KOPT-K1 (cell line): ENCODE measurements at regions not wholly inside any gene's neighbourhood (a gene's known extent, or its start where the extent isn't known, plus 50 kb on each side); places are given as distances from the start of the nearest gene placed in this dataset.
"Not testable (repeated sequence)": the region's sequence is repeated elsewhere in the genome, so short reads cannot be mapped to it uniquely, and the experiment has no call there.

Experiments used
- H3K27ac ChIP-seq: fragments of 200-600 bp; sonication (generic); 2 replicates; pipeline ENCODE4 v1.5.1; 2016; ENCODE audit warnings: antibody characterized with exemption, mild to moderate bottlenecking, low read depth, low read length; ENCODE audit not compliant: poor library complexity, severe bottlenecking
- H3K36me3 ChIP-seq: fragments of 200-600 bp; sonication (generic); 2 replicates; pipeline ENCODE4 v1.5.1; 2017; ENCODE audit warnings: antibody characterized with exemption, mild to moderate bottlenecking, low read length, moderate library complexity; ENCODE audit not compliant: insufficient read depth
- H3K9me3 ChIP-seq: fragments of 200-600 bp; sonication (generic); 2 replicates; pipeline ENCODE4 v1.5.1; 2017; ENCODE audit warnings: antibody characterized with exemption, low read length, mild to moderate bottlenecking; ENCODE audit not compliant: insufficient read depth, poor library complexity, severe bottlenecking

GRCh38 chrX:88135735-88136134 is 611.3 kb upstream of the CPXCR1 start:
- no peaks in the 10 kb centered on the region for H3K9me3 ChIP-seq
- H3K36me3 ChIP-seq, result no peaks in the 10 kb centered on the region
- H3K27ac ChIP-seq, result no peak overlapping the region

DNA sequence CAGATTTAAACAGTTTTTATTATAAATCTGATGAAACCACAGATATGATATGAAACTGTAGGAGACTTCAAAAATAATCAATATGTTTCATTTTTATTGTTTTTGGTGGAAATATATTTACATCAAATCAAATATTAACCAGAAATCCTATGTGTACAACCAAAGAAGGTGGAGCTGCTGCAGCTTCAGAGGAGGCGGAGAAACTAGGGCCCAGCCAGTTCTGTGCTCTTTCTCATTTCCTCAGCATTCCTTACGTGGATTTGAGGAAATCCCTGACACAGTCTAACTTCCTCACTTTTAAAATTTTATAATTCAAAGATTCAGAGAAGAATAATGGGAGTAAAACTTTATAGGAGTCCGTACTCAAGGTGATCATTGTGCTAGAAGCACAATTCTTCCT is 610.7 kb upstream of the CPXCR1 start:
- Histone ChIP-seq H3K9me3 (no peaks in the 10 kb centered on the region), H3K27ac (no peak overlapping the region), H3K36me3 (no peaks in the 10 kb centered on the region)

GRCh38 chrX:88146577-88146976 is 600.4 kb upstream of the CPXCR1 start:
- no peaks in the 10 kb centered on the region for H3K9me3 ChIP-seq
- no peaks in the 10 kb centered on the region for H3K36me3 ChIP-seq

GRCh38 chrX:88170553-88170952 is 576.5 kb upstream of the CPXCR1 start:
- Histone ChIP-seq H3K9me3 (no peaks in the 10 kb centered on the region), H3K27ac (no peak overlapping the region), H3K36me3 (no peaks in the 10 kb centered on the region)

More at GRCh38 chrX:88146577-88146976, 600.4 kb upstream of the CPXCR1 start:
- H3K27ac ChIP-seq, result no peak overlapping the region

GRCh38 chrX:88173932-88174440 is 573.0 kb upstream of the CPXCR1 start:
- H3K36me3 ChIP-seq, H3K27ac ChIP-seq, H3K9me3 ChIP-seq: not testable (repeated sequence)

DNA sequence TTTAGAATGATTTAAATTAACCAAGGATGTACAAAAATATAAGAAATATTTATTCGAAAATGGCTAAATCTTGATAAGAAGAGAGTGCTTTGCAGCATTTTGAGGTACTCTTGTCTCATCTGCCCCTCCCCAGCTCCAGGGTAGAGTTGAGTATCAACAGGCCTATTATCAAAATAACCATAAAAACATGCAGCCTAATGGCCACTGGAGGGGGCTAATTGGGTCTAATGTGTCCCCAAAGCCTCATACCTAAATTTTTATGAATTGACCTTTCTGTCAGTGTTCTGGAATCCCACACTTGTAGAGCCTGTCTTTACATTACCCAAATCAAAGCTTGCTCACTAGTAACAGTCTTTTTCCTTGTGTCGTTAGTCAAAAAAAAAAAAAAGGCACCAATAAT is 544.9 kb upstream of the CPXCR1 start:
- no peaks in the 10 kb centered on the region for H3K36me3 ChIP-seq
- H3K27ac ChIP-seq, result no peak overlapping the region
- H3K9me3 ChIP-seq, result no peaks in the 10 kb centered on the region

- Histone ChIP-seq H3K36me3 (no peaks in the 10 kb centered on the region), H3K27ac (no peak overlapping the region), H3K9me3 (no peaks in the 10 kb centered on the region)
Measured at GRCh38 chrX:88244066-88244465, 503.0 kb upstream of the CPXCR1 start.

DNA sequence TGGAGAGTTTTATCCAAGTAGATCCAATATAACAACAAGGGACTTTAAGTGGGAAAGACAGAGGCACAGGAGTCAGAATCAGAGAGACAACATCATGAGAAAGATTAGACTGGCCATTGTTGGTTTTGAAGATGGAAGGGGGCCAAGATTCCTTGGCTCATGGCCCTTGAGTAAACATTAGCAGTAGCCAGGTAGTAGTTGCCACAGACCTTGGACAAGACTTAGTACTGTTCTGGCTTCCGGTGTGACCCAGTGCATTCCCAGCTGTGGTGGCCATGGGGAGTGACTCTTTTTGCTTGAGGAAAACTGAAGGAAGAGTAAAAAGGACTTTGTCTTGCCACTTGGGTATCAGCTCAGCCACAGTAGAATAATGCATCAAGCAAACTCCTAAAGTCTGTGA is 462.2 kb upstream of the CPXCR1 start:
- H3K9me3 ChIP-seq, result no peaks in the 10 kb centered on the region
- no peak overlapping the region for H3K27ac ChIP-seq
- no peaks in the 10 kb centered on the region for H3K36me3 ChIP-seq

GRCh38 chrX:88313972-88314371 is 433.1 kb upstream of the CPXCR1 start:
- H3K27ac ChIP-seq, result not testable (repeated sequence)

DNA sequence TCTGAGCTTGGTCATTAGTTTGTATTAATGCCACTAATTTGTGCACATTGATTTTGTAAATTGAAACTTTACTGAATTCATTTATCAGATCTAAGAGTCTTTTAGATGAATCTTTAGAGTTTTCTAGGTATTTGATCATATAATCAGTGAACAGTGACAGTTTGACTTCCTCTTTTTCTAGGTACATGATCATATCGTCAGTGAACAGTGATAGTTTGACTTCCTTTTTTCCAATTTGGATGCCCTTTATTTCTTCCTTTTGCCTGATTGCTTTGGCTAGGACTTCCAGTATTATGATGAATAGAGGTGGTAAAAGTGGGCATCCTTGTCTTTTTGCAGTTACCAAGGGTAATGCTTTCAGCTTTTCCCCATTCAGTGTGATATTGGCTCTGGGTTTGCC is 421.4 kb upstream of the CPXCR1 start:
- no peaks in the 10 kb centered on the region for H3K36me3 ChIP-seq
- no peaks in the 10 kb centered on the region for H3K9me3 ChIP-seq

More at GRCh38 chrX:88313972-88314371, 433.1 kb upstream of the CPXCR1 start:
- not testable (repeated sequence) for H3K36me3 ChIP-seq, H3K9me3 ChIP-seq

DNA sequence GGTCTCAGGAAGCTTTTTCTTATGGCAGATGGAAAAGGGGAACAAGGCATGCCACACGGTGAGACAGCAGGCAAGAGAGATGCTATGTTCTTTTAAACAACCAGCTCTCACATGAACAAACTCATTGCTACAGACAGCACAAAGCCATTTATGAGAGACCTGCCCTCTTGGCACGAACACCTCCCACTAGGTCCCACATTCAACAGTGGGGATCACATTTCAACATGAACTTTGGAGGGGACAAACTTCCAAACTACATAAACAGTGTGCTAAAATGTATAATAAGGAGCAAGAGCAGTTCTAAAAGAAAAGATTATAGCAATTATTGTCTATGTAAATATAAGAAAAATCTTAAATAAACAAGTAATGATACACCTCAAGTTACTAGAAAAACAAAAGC is 391.8 kb upstream of the CPXCR1 start:
- no peaks in the 10 kb centered on the region for H3K36me3 ChIP-seq
- H3K27ac ChIP-seq, result no peak overlapping the region
- no peaks in the 10 kb centered on the region for H3K9me3 ChIP-seq

More for the DNA sequence above, 421.4 kb upstream of the CPXCR1 start:
- H3K27ac ChIP-seq, result no peak overlapping the region

GRCh38 chrX:88366314-88366713 is 380.7 kb upstream of the CPXCR1 start:
- Histone ChIP-seq H3K36me3 (no peaks in the 10 kb centered on the region), H3K9me3 (peaks cover 13% of the 10 kb centered on the region), H3K27ac (no peak overlapping the region)

- Histone ChIP-seq H3K27ac (no peak overlapping the region), H3K36me3 (no peaks in the 10 kb centered on the region), H3K9me3 (no peaks in the 10 kb centered on the region)
Measured at GRCh38 chrX:88378406-88378805, 368.6 kb upstream of the CPXCR1 start.

GRCh38 chrX:88397551-88397950 is 349.5 kb upstream of the CPXCR1 start:
- no peaks in the 10 kb centered on the region for H3K9me3 ChIP-seq
- H3K36me3 ChIP-seq, result no peaks in the 10 kb centered on the region
- no peak overlapping the region for H3K27ac ChIP-seq

- Histone ChIP-seq H3K27ac (no peak overlapping the region), H3K9me3 (no peaks in the 10 kb centered on the region), H3K36me3 (no peaks in the 10 kb centered on the region)
Measured at GRCh38 chrX:88416002-88416401, 331.0 kb upstream of the CPXCR1 start.

DNA sequence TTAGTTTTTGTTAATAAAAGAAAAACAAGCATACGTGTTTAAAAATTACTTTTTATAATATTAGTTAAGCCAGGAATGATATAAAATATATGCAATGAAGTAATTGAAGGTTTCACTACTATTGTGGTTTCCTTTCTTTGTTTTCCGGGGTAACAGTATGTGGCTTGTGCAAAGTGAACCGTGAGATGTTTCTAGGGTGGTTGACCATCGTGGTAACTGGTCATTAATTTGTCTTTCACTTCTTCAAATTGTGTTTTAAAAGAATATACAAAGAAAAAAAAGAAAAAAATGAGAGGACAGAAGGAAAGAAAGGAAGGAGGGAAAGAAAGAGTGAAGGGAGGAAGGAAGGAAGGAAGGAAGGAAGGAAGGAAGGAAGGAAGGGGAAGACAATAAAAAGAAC is 330.1 kb upstream of the CPXCR1 start:
- Histone ChIP-seq H3K27ac (no peak overlapping the region), H3K9me3 (no peaks in the 10 kb centered on the region), H3K36me3 (no peaks in the 10 kb centered on the region)

DNA sequence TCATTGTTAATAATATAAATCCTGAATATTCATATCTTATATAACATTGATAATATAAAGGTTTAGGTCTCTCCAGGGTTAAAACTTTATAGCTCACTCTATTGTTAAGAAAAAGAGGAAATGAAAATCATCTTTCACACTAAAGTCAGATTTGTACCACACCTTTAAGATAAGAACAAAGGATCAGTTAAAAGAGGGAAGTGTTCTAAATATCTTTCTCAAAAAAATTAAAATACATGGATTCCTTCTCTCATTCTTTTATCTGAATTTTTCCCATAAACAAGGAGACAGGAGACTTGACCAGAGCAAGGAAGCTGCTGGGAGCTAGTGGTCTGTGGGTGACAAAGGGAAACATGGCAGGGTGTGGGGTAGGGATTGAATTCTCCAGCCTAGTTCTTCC is 323.0 kb upstream of the CPXCR1 start:
- no peak overlapping the region for H3K27ac ChIP-seq
- H3K36me3 ChIP-seq, result no peaks in the 10 kb centered on the region
- H3K9me3 ChIP-seq, result no peaks in the 10 kb centered on the region
